H9 (cell line): ENCODE measurements at regions not wholly inside any gene's neighbourhood (a gene's known extent, or its start where the extent isn't known, plus 50 kb on each side); places are given as distances from the start of the nearest gene placed in this dataset.

ENCODE experiments used
- DNase-seq: peaks from one replicate; pipeline ENCODE4 v3.0.0-alpha.2; 2017
- H2AFZ ChIP-seq: one replicate; pipeline ENCODE4 v1.6.1; 2013; ENCODE audit warnings: mild to moderate bottlenecking, low read length, control low read depth, moderate library complexity
- H2AK5ac ChIP-seq: 2 replicates; pipeline ENCODE4 v1.6.1; 2013; ENCODE audit warnings: low read length, control low read depth, mixed read lengths; ENCODE audit not compliant: insufficient read length
- H2BK120ac ChIP-seq: one replicate; pipeline ENCODE4 v1.6.1; 2013; ENCODE audit warnings: low read depth, mild to moderate bottlenecking, low read length, control low read depth, inconsistent platforms; ENCODE audit not compliant: poor library complexity, severe bottlenecking
- H2BK12ac ChIP-seq: 2 replicates; pipeline ENCODE4 v1.6.1; 2013; ENCODE audit warnings: low read length, control low read depth, mixed read lengths, low read depth; ENCODE audit not compliant: insufficient read length
- H2BK15ac ChIP-seq: 2 replicates; pipeline ENCODE4 v1.6.1; 2013; ENCODE audit warnings: low read depth, low read length, control low read depth
- H2BK20ac ChIP-seq: one replicate; pipeline ENCODE4 v1.6.1; 2013; ENCODE audit warnings: low read depth, mild to moderate bottlenecking, low read length, control low read depth, inconsistent platforms; ENCODE audit not compliant: poor library complexity, severe bottlenecking
- H2BK5ac ChIP-seq: 2 replicates; pipeline ENCODE4 v1.6.1; 2013; ENCODE audit warnings: low read length, control low read depth, mixed read lengths; ENCODE audit not compliant: insufficient read length
- H3K14ac ChIP-seq: 2 replicates; pipeline ENCODE4 v1.6.1; 2013; ENCODE audit warnings: low read length, control low read depth; ENCODE audit not compliant: insufficient read depth
- H3K18ac ChIP-seq: 2 replicates; pipeline ENCODE4 v1.6.1; 2013; ENCODE audit warnings: low read depth, mild to moderate bottlenecking, mixed read lengths, low read length, control low read depth; ENCODE audit not compliant: insufficient read length
- H3K23ac ChIP-seq: 2 replicates; pipeline ENCODE4 v1.6.1; 2013; ENCODE audit warnings: low read length, control low read depth, mixed read lengths, low read depth; ENCODE audit not compliant: insufficient read length
- H3K23me2 ChIP-seq: 2 replicates; pipeline ENCODE4 v1.6.1; 2013; ENCODE audit warnings: low read depth, mild to moderate bottlenecking, mixed read lengths, low read length, control low read depth; ENCODE audit not compliant: insufficient read length, poor library complexity, severe bottlenecking
- H3K27ac ChIP-seq: 2 replicates; pipeline ENCODE4 v1.5.1; 2013; ENCODE audit warnings: low read length, control low read depth, mixed read lengths, low read depth; ENCODE audit not compliant: insufficient read length
- H3K27me3 ChIP-seq: 2 replicates; pipeline ENCODE4 v1.6.1; 2013; ENCODE audit warnings: low read length, control low read depth, inconsistent platforms; ENCODE audit not compliant: insufficient read depth
- H3K4ac ChIP-seq: 2 replicates; pipeline ENCODE4 v1.6.1; 2013; ENCODE audit warnings: low read depth, mild to moderate bottlenecking, control low read depth, inconsistent platforms, low read length, moderate library complexity
- H3K4me1 ChIP-seq: 2 replicates; pipeline ENCODE4 v1.6.1; 2013; ENCODE audit warnings: low read length, control low read depth, inconsistent platforms; ENCODE audit not compliant: insufficient read depth
- H3K4me2 ChIP-seq: 2 replicates; pipeline ENCODE4 v1.6.1; 2013; ENCODE audit warnings: low read length, control low read depth, mixed read lengths; ENCODE audit not compliant: insufficient read length, insufficient read depth
- H3K56ac ChIP-seq: 2 replicates; pipeline ENCODE4 v1.6.1; 2013; ENCODE audit warnings: low read depth, mild to moderate bottlenecking, mixed read lengths, low read length, control low read depth; ENCODE audit not compliant: insufficient read length
- H3K79me1 ChIP-seq: 2 replicates; pipeline ENCODE4 v1.6.1; 2013; ENCODE audit warnings: low read depth, mild to moderate bottlenecking, moderate library complexity, low read length, control low read depth, inconsistent platforms; ENCODE audit not compliant: insufficient read depth, poor library complexity, severe bottlenecking
- H3K79me2 ChIP-seq: 2 replicates; pipeline ENCODE4 v1.6.1; 2013; ENCODE audit warnings: low read length, control low read depth, inconsistent platforms; ENCODE audit not compliant: insufficient read depth
- H3K9ac ChIP-seq: 2 replicates; pipeline ENCODE4 v1.6.1; 2013; ENCODE audit warnings: low read length, control low read depth, mixed read lengths; ENCODE audit not compliant: insufficient read length; ENCODE audit errors: extremely low read depth
- H3K9me3 ChIP-seq: one replicate; pipeline ENCODE4 v1.6.1; 2013; ENCODE audit warnings: low read depth, low read length, inconsistent platforms; ENCODE audit not compliant: control insufficient read depth
- H3T11ph ChIP-seq: one replicate; pipeline ENCODE4 v1.6.1; 2013; ENCODE audit warnings: mild to moderate bottlenecking, low read length, control low read depth, inconsistent platforms
- H4K20me1 ChIP-seq: one replicate; pipeline ENCODE4 v1.6.1; 2013; ENCODE audit not compliant: control insufficient read depth, insufficient read length, insufficient read depth
- H4K5ac ChIP-seq: 2 replicates; pipeline ENCODE4 v1.6.1; 2013; ENCODE audit warnings: low read depth, mild to moderate bottlenecking, mixed read lengths, low read length, control low read depth; ENCODE audit not compliant: insufficient read length
- H4K8ac ChIP-seq: replicated peaks from 2 replicates; pipeline ENCODE4 v1.6.1; 2013; ENCODE audit warnings: low read length, control low read depth, mixed read lengths, low read depth; ENCODE audit not compliant: insufficient read length
- H4K91ac ChIP-seq: 2 replicates; pipeline ENCODE4 v1.6.1; 2013; ENCODE audit warnings: low read depth, mild to moderate bottlenecking, moderate library complexity, mixed read lengths, low read length, control low read depth; ENCODE audit not compliant: insufficient read length
- H3K27ac Mint-ChIP-seq, 3 experiments: 2 replicates in 2 of 3; 3 replicates in 1 of 3; pipeline ENCODE4 v1.8.0; 2020 to 2021; ENCODE audit warnings: mixed read lengths in 3 of 3, mild to moderate bottlenecking in 1 of 3, moderate library complexity in 1 of 3
- H3K27me3 Mint-ChIP-seq: 2 replicates; pipeline ENCODE4 v1.8.0; 2021; ENCODE audit warnings: low read depth, mild to moderate bottlenecking, moderate library complexity, mixed read lengths
- H3K36me3 Mint-ChIP-seq, 3 experiments: 2 replicates in 2 of 3; 3 replicates in 1 of 3; pipeline ENCODE4 v1.8.0; 2020 to 2021; ENCODE audit warnings: low read depth in 3 of 3, mixed read lengths in 3 of 3; ENCODE audit not compliant: insufficient read depth in 1 of 3
- H3K4me1 Mint-ChIP-seq, 2 experiments: 2 replicates each; pipeline ENCODE4 v1.8.0; 2020; ENCODE audit warnings: mixed read lengths in 2 of 2
- H3K4me3 Mint-ChIP-seq, 2 experiments: 2 replicates in 1 of 2; 3 replicates in 1 of 2; pipeline ENCODE4 v1.8.0; 2020 to 2021; ENCODE audit warnings: mild to moderate bottlenecking in 2 of 2, mixed read lengths in 2 of 2, moderate library complexity in 1 of 2
- H3K9me3 Mint-ChIP-seq, 2 experiments: 2 replicates in 1 of 2; 3 replicates in 1 of 2; pipeline ENCODE4 v1.8.0; 2020; ENCODE audit warnings: mild to moderate bottlenecking in 2 of 2, mixed read lengths in 2 of 2, moderate library complexity in 1 of 2
- CTCF ChIP-seq: fragments of 200-600 bp; sonication (generic); conservative IDR thresholded peaks from 3 replicates; pipeline ENCODE4 v1.8.0; 2021; ENCODE audit warnings: antibody characterized with exemption, mild to moderate bottlenecking
- WGBS: extraction: QIAGEN DNeasy Blood & Tissue Kit; methylation state at CpG from one replicate; pipeline ENCODE4 v1.1.7; 2013; ENCODE audit warnings: missing lambda C conversion rate, low lambda C conversion rate, mixed read lengths; ENCODE audit not compliant: insufficient read length; ENCODE audit errors: extremely low coverage; 5-methylcytosine and 5-hydroxymethylcytosine counted together

GRCh38 chr22:47995264-47995627 is 1232.8 kb downstream of the TBC1D22A start:
- no CpG with 5 or more reads among the region's 17 CpGs for WGBS
- H3T11ph ChIP-seq = no peak overlapping the region
- H3K36me3 Mint-ChIP-seq = peaks cover 0 to 2% (median 0%) of the 10 kb centered on the region in 3 experiments; a peak in 1 of 7 replicates

More at GRCh38 chr22:47995264-47995627, 1232.8 kb downstream of the TBC1D22A start:
- H3K27ac ChIP-seq = no peak overlapping the region
- no peaks in the 10 kb centered on the region for H3K9me3 ChIP-seq
- H2BK12ac ChIP-seq = no peak overlapping the region
- no peaks in the 10 kb centered on the region for H3K79me1 ChIP-seq
- H3K23ac ChIP-seq = no peak overlapping the region
- no peaks in the 10 kb centered on the region; the same call in 1 of the 2 replicates for H3K4me1 ChIP-seq
- no peak overlapping the region for H2BK15ac ChIP-seq
- TF ChIP-seq CTCF = no peak
- H3K4me1 Mint-ChIP-seq = peaks cover 3 to 7% of the 10 kb centered on the region in 2 experiments; a peak in 3 of 4 replicates
- no peak overlapping the region for H2AFZ ChIP-seq
- H3K56ac ChIP-seq = no peak overlapping the region
- H3K27me3 Mint-ChIP-seq = peaks cover 2% of the 10 kb centered on the region
- H3K79me2 ChIP-seq = no peaks in the 10 kb centered on the region
- H4K5ac ChIP-seq = no peak overlapping the region
- no peak for DNase-seq
- H3K27ac Mint-ChIP-seq = no peak overlapping the region
- no peak overlapping the region for H3K4ac ChIP-seq
- no peak overlapping the region for H3K4me2 ChIP-seq
- peaks cover 0 to 56% of the 10 kb centered on the region in 2 experiments; a peak in 2 of 5 replicates for H3K9me3 Mint-ChIP-seq
- no peak overlapping the region for H3K14ac ChIP-seq
- no peak overlapping the region for H2AK5ac ChIP-seq
- no peak overlapping the region for H2BK120ac ChIP-seq
- no peak overlapping the region for H3K18ac ChIP-seq
- H3K4me3 Mint-ChIP-seq = no peak overlapping the region
- no peak overlapping the region for H3K9ac ChIP-seq
- no peak overlapping the region for H2BK5ac ChIP-seq
- H4K8ac ChIP-seq = no peak overlapping the region
- no peaks in the 10 kb centered on the region for H3K23me2 ChIP-seq
- no peak overlapping the region for H2BK20ac ChIP-seq
- no peaks in the 10 kb centered on the region for H3K27me3 ChIP-seq
- no peak overlapping the region for H4K91ac ChIP-seq
- no peaks in the 10 kb centered on the region for H4K20me1 ChIP-seq
